HepG2 (cell line): ENCODE measurements at regions not wholly inside any gene's neighbourhood (a gene's known extent, or its start where the extent isn't known, plus 50 kb on each side); places are given as distances from the start of the nearest gene placed in this dataset.

Experiments
- ATAC-seq: fragments of 200-7000 bp; cut with Tn5 transposase; 3 replicates; pipeline ENCODE4 v1.9.1; 2020; ENCODE audit warnings: mild to moderate bottlenecking, moderate library complexity
- BruUV-seq: library from RNA; stranded (reverse); fragments of 400-500 nt; replicated peaks from 2 replicates; lab custom pipeline; 2021; lab: Mats Ljungman, UMichigan
- CTCF ChIA-PET: fragments of 300-600 bp; formaldehyde crosslinking; extraction: SDS; loops from one replicate; lab custom pipeline; 2021; ENCODE audit warnings: low total read pairs, inconsistent platforms, low intra/inter-chr PET ratio; lab: Yijun Ruan, JAX
- POLR2A ChIA-PET: fragments of 350-600 bp; sonication (Branson Sonifier 250); formaldehyde crosslinking; loops from one replicate; lab custom pipeline; 2020; ENCODE audit warnings: antibody characterized with exemption, inconsistent platforms; lab: Yijun Ruan, JAX
- DNase-seq: peaks from one replicate; pipeline ENCODE4 v3.0.0-alpha.2; 2015; ENCODE audit warnings: low spot score
- FAIRE-seq: peaks from 3 replicates; lab custom pipeline; 2011; peaks lifted over from hg19 to GRCh38; lab: Jason Lieb, UNC
- H2AFZ ChIP-seq: one replicate; pipeline ENCODE4 v1.6.1; 2011; ENCODE audit warnings: low read length, inconsistent platforms
- H3K27ac ChIP-seq: fragments of 300-600 bp; 3 replicates; pipeline ENCODE4 v1.8.0; 2011; ENCODE audit warnings: mixed run types, mild to moderate bottlenecking, mixed read lengths, low read length, inconsistent platforms; ENCODE audit not compliant: insufficient read depth; ENCODE audit errors: extremely low read length
- H3K27me3 ChIP-seq, 2 experiments: fragments of 200-600 bp in 1 of 2; 2 replicates in 1 of 2; 3 replicates in 1 of 2; pipeline versions ENCODE4 v1.6.0 to v1.8.0; 2011; ENCODE audit warnings: low read length in 2 of 2, mild to moderate bottlenecking in 2 of 2, moderate library complexity in 2 of 2, inconsistent platforms in 1 of 2; ENCODE audit not compliant: insufficient read depth in 2 of 2, control insufficient read depth in 1 of 2
- H3K36me3 ChIP-seq, 2 experiments: fragments of 200-600 bp in 1 of 2; replicated peaks in 1 of 2; 2 replicates in 1 of 2; 3 replicates in 1 of 2; pipeline versions ENCODE4 v1.5.1 to v1.8.0; 2011; ENCODE audit warnings: low read length in 2 of 2, inconsistent platforms in 1 of 2; ENCODE audit not compliant: insufficient read depth in 2 of 2, control insufficient read depth in 1 of 2
- H3K4me1 ChIP-seq: 2 replicates; pipeline ENCODE4 v1.5.1; 2012; ENCODE audit warnings: low read length, inconsistent platforms; ENCODE audit not compliant: insufficient read depth
- H3K4me2 ChIP-seq: 2 replicates; pipeline ENCODE4 v1.6.0; 2011; ENCODE audit warnings: low read depth, low read length, inconsistent platforms
- H3K4me3 ChIP-seq, 3 experiments: fragments of 200-600 bp in 1 of 3; sonication (generic), shearing (Covaris generic) in 1 of 3; replicated peaks in 1 of 3; 2 replicates each; pipeline ENCODE4 v1.5.1; 2011 to 2016; ENCODE audit warnings: low read length in 3 of 3, inconsistent platforms in 2 of 3, low read depth in 2 of 3, mild to moderate bottlenecking in 2 of 3, control low read depth in 1 of 3, mixed read lengths in 1 of 3; ENCODE audit not compliant: insufficient read depth in 1 of 3
- H3K79me2 ChIP-seq: one replicate; pipeline ENCODE4 v1.6.1; 2011; ENCODE audit warnings: low read length, inconsistent platforms; ENCODE audit not compliant: insufficient read depth
- H3K9ac ChIP-seq: 2 replicates; pipeline ENCODE4 v1.6.0; 2011; ENCODE audit warnings: mild to moderate bottlenecking, low read depth, low read length, inconsistent platforms; ENCODE audit not compliant: insufficient read depth
- H3K9me3 ChIP-seq: 2 replicates; pipeline ENCODE4 v1.5.1; 2012; ENCODE audit warnings: mild to moderate bottlenecking, low read length
- H4K20me1 ChIP-seq: 2 replicates; pipeline ENCODE4 v1.6.0; 2011; ENCODE audit warnings: inconsistent platforms, mild to moderate bottlenecking, low read length, moderate library complexity; ENCODE audit not compliant: insufficient read depth
- AKAP8 ChIP-seq: sonication (generic); formaldehyde crosslinking; IDR thresholded peaks from 2 replicates; pipeline ENCODE4 v1.5.1; 2020; ENCODE audit warnings: mild to moderate bottlenecking, missing genetic modification reagents
- ARNTL ChIP-seq: sonication (generic); formaldehyde crosslinking; IDR thresholded peaks from 2 replicates; pipeline ENCODE4 v1.4.0; 2020; ENCODE audit warnings: mild to moderate bottlenecking, missing genetic modification reagents
- CAMTA2 ChIP-seq: sonication (generic); formaldehyde crosslinking; IDR thresholded peaks from 2 replicates; pipeline ENCODE4 v1.4.0; 2020; ENCODE audit warnings: mild to moderate bottlenecking, missing genetic modification reagents, borderline replicate concordance
- HIVEP1 ChIP-seq: sonication (generic); formaldehyde crosslinking; IDR thresholded peaks from 2 replicates; pipeline ENCODE4 v1.4.0; 2020; ENCODE audit warnings: mild to moderate bottlenecking, missing genetic modification reagents
- HOXA7 ChIP-seq: sonication (generic); formaldehyde crosslinking; IDR thresholded peaks from 2 replicates; pipeline ENCODE4 v1.8.1; 2022; ENCODE audit warnings: mild to moderate bottlenecking, missing genetic modification reagents, moderate library complexity
- SMC3 ChIP-seq: IDR thresholded peaks from 2 replicates; pipeline ENCODE4 v1.6.1; 2011; ENCODE audit warnings: low read length, improper control_type of control experiment
- ZBTB3 ChIP-seq: sonication (generic); formaldehyde crosslinking; IDR thresholded peaks from 2 replicates; pipeline ENCODE4 v1.4.0; 2020; ENCODE audit warnings: low read depth, mild to moderate bottlenecking, moderate library complexity, missing genetic modification reagents, borderline replicate concordance
- ZNF24 ChIP-seq: fragments of 450-650 bp; IDR thresholded peaks from 2 replicates; pipeline ENCODE4 v1.6.1; 2017; ENCODE audit warnings: antibody characterized with exemption, mild to moderate bottlenecking
- ZNF367 ChIP-seq: sonication (generic); formaldehyde crosslinking; IDR thresholded peaks from 2 replicates; pipeline ENCODE4 v1.4.0; 2020; ENCODE audit warnings: missing genetic modification reagents, borderline replicate concordance
- ZNF382 ChIP-seq: sonication (generic); formaldehyde crosslinking; IDR thresholded peaks from 2 replicates; pipeline ENCODE4 v1.5.0; 2020; ENCODE audit warnings: missing genetic modification reagents, mild to moderate bottlenecking, borderline replicate concordance
- ZNF782 ChIP-seq: sonication (generic); formaldehyde crosslinking; IDR thresholded peaks from 2 replicates; pipeline ENCODE4 v1.4.0; 2020; ENCODE audit warnings: missing genetic modification reagents, mild to moderate bottlenecking, borderline replicate concordance
- WGBS: methylation state at CpG from one replicate; pipeline ENCODE4 v1.1.6; 2017; ENCODE audit warnings: low lambda C conversion rate; 5-methylcytosine and 5-hydroxymethylcytosine counted together
- in situ Hi-C: cut with HindIII; loops from 2 replicates; pipeline ENCODE4 v1.10.0; 2017; ENCODE audit warnings: low pct_unique_long_range_greater_than_20kb; ENCODE audit not compliant: extremely low pct_ligation_motif_present
- intact Hi-C: fragments of 100-400 bp; cut with micrococcal nuclease; formaldehyde crosslinking; loops from one replicate; pipeline ENCODE4 v1.10.0; 2022; ENCODE audit not compliant: unreplicated experiment
- TF ChIP-seq, protein P1 (sequence below): sonication (generic); formaldehyde crosslinking; IDR thresholded peaks from 2 replicates; pipeline ENCODE4 v1.5.0; 2020; ENCODE audit warnings: mild to moderate bottlenecking, missing genetic modification reagents
- TF ChIP-seq, protein P2 (sequence below): sonication (generic); formaldehyde crosslinking; IDR thresholded peaks from 2 replicates; pipeline ENCODE4 v1.8.0; 2022; ENCODE audit warnings: mild to moderate bottlenecking, missing genetic modification reagents; ENCODE audit not compliant: insufficient replicate concordance
- TF ChIP-seq, protein P3 (sequence below): sonication (generic); formaldehyde crosslinking; IDR thresholded peaks from 2 replicates; pipeline ENCODE4 v1.5.0; 2020; ENCODE audit warnings: missing genetic modification reagents
- TF ChIP-seq, protein P4 (sequence below): sonication (generic); formaldehyde crosslinking; IDR thresholded peaks from 2 replicates; pipeline ENCODE4 v1.4.0; 2020; ENCODE audit warnings: low read depth, mild to moderate bottlenecking, missing genetic modification reagents

DNA sequence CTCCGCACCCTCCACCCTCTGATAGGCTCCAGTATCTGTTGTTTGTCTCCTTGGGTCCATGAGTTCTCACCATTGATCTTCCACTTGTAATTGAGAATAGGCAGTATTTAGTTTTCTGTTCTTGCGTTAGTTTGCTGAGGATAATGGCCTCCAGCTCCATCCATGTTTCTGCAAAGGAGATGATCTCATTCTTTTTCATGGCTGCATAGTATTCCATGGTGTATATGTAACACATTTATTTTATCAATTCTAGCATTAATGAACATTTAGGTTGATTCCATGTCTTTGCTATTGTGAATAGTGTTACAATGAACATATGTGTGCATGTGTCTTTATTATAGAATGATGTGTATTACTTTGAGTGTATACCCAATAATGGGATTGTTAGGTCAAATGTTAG lies 814.6 kb upstream of the FRG1 start:
- CTCF ChIA-PET = no interaction called here
- H3K36me3 ChIP-seq = no peaks in the 10 kb centered on the region
- POLR2A ChIA-PET = no interaction called here
- H3K4me2 ChIP-seq = no peak overlapping the region
- no peaks in the 10 kb centered on the region for H3K79me2 ChIP-seq
- no peak overlapping the region for H2AFZ ChIP-seq
- no peaks in the 10 kb centered on the region for H3K9me3 ChIP-seq
- H3K27me3 ChIP-seq = no peaks in the 10 kb centered on the region
- ATAC-seq = no peak
- H3K27ac ChIP-seq = no peak overlapping the region
- TF ChIP-seq, protein P1, sequence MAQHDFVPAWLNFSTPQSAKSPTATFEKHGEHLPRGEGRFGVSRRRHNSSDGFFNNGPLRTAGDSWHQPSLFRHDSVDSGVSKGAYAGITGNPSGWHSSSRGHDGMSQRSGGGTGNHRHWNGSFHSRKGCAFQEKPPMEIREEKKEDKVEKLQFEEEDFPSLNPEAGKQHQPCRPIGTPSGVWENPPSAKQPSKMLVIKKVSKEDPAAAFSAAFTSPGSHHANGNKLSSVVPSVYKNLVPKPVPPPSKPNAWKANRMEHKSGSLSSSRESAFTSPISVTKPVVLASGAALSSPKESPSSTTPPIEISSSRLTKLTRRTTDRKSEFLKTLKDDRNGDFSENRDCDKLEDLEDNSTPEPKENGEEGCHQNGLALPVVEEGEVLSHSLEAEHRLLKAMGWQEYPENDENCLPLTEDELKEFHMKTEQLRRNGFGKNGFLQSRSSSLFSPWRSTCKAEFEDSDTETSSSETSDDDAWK (CRISPR knock-in tag) = no peak
- TF ChIP-seq, protein P2, sequence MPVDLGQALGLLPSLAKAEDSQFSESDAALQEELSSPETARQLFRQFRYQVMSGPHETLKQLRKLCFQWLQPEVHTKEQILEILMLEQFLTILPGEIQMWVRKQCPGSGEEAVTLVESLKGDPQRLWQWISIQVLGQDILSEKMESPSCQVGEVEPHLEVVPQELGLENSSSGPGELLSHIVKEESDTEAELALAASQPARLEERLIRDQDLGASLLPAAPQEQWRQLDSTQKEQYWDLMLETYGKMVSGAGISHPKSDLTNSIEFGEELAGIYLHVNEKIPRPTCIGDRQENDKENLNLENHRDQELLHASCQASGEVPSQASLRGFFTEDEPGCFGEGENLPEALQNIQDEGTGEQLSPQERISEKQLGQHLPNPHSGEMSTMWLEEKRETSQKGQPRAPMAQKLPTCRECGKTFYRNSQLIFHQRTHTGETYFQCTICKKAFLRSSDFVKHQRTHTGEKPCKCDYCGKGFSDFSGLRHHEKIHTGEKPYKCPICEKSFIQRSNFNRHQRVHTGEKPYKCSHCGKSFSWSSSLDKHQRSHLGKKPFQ (CRISPR knock-in tag) = no peak
- TF ChIP-seq HIVEP1 (no peak), ZBTB3 (CRISPR knock-in tag) (no peak), ZNF382 (CRISPR knock-in tag) (no peak), ARNTL (CRISPR knock-in tag) (no peak), HOXA7 (CRISPR knock-in tag) (no peak), ZNF367 (no peak), SMC3 (no peak), CAMTA2 (CRISPR knock-in tag) (no peak), AKAP8 (no peak), ZNF24 (no peak), ZNF782 (CRISPR knock-in tag) (no peak)
- TF ChIP-seq, protein P3, sequence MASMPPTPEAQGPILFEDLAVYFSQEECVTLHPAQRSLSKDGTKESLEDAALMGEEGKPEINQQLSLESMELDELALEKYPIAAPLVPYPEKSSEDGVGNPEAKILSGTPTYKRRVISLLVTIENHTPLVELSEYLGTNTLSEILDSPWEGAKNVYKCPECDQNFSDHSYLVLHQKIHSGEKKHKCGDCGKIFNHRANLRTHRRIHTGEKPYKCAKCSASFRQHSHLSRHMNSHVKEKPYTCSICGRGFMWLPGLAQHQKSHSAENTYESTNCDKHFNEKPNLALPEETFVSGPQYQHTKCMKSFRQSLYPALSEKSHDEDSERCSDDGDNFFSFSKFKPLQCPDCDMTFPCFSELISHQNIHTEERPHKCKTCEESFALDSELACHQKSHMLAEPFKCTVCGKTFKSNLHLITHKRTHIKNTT (CRISPR knock-in tag) = no peak
- TF ChIP-seq, protein P4, sequence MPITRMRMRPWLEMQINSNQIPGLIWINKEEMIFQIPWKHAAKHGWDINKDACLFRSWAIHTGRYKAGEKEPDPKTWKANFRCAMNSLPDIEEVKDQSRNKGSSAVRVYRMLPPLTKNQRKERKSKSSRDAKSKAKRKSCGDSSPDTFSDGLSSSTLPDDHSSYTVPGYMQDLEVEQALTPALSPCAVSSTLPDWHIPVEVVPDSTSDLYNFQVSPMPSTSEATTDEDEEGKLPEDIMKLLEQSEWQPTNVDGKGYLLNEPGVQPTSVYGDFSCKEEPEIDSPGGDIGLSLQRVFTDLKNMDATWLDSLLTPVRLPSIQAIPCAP = no peak
- H3K4me1 ChIP-seq = no peaks in the 10 kb centered on the region
- no peaks in the 10 kb centered on the region for H4K20me1 ChIP-seq
- no peak overlapping the region for H3K4me3 ChIP-seq
- FAIRE-seq = no peak
- BruUV-seq = no TSS peak
- in situ Hi-C loops = no loop called here
- intact Hi-C loops = no loop called here
- H3K9ac ChIP-seq = no peak overlapping the region
- DNase-seq = no peak
- WGBS = 11% methylated on average over 2 of the region's 2 CpGs
